Ectodermal cell (in vitro differentiated cells): ENCODE measurements at regions not wholly inside any gene's neighbourhood (a gene's known extent, or its start where the extent isn't known, plus 50 kb on each side); places are given as distances from the start of the nearest gene placed in this dataset.

ENCODE experiments used
- H3K27ac ChIP-seq: 2 replicates; pipeline ENCODE4 v1.7.0; 2013; ENCODE audit warnings: mild to moderate bottlenecking, low read depth, low read length; ENCODE audit not compliant: insufficient read depth, poor library complexity, severe bottlenecking
- H3K27me3 ChIP-seq: 2 replicates; pipeline ENCODE4 v1.7.0; 2013; ENCODE audit warnings: mild to moderate bottlenecking, low read length; ENCODE audit not compliant: insufficient read depth, control insufficient read depth, poor library complexity, severe bottlenecking
- H3K36me3 ChIP-seq: one replicate; pipeline ENCODE4 v1.7.0; 2013; ENCODE audit warnings: low read length; ENCODE audit not compliant: control insufficient read depth, insufficient read depth
- H3K4me1 ChIP-seq: one replicate; pipeline ENCODE4 v1.7.0; 2013; ENCODE audit warnings: low read length; ENCODE audit not compliant: control insufficient read depth, insufficient read depth
- H3K4me3 ChIP-seq: 2 replicates; pipeline ENCODE4 v1.7.0; 2013; ENCODE audit warnings: low read depth, low read length, control low read depth; ENCODE audit not compliant: insufficient read depth
- H3K9me3 ChIP-seq: 2 replicates; pipeline ENCODE4 v1.7.0; 2013; ENCODE audit warnings: mild to moderate bottlenecking, low read length, moderate library complexity; ENCODE audit not compliant: control insufficient read depth
- WGBS, 2 experiments: methylation state at CpG; one replicate each; pipeline ENCODE4 v1.1.7; 2013; ENCODE audit warnings: missing lambda C conversion rate in 2 of 2; 5-methylcytosine and 5-hydroxymethylcytosine counted together

DNA sequence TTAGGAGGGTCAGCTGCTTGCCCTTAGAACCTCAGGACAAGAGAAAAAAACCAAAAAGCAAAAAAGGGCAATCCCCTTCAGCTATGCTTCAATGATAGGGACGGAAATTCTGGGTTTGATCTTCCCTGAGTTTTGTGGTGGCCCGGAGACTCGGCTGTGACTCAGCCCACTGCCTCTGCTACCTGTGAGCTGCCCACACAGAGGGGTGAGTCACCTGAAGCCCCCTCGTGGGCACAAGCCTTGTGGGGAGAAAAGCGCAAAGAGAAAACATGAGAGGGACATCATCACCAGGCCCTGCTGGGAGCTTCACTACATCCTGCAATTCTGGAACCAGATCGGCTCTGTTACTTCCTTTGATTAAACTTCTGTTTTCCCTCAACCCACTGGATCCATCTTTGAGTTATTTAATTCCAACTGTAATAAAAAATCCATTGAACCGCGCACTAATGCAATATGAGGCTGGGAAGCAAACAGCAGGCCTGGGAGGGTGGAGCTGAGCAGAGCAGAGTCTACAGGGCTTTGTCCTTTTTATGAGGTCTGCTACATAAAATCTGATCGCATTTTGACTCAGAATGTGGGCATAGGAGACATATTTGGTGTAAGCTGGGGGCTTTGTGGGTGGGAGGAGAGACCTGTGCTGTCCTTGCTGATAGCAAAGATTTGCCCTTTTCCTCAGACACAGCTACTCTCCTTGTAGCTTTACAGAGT is 58.7 kb upstream of the STUM start:
- no peaks in the 10 kb centered on the region for H3K9me3 ChIP-seq
- H3K27ac ChIP-seq, result no peak overlapping the region
- whole genome bisulfite sequencing, 2 experiments, result 90 to 91% methylated on average over 9 of the region's 9 CpGs
- no peaks in the 10 kb centered on the region for H3K4me1 ChIP-seq
- no peaks in the 10 kb centered on the region for H3K27me3 ChIP-seq
- H3K4me3 ChIP-seq, result no peak overlapping the region
- no peaks in the 10 kb centered on the region for H3K36me3 ChIP-seq

DNA sequence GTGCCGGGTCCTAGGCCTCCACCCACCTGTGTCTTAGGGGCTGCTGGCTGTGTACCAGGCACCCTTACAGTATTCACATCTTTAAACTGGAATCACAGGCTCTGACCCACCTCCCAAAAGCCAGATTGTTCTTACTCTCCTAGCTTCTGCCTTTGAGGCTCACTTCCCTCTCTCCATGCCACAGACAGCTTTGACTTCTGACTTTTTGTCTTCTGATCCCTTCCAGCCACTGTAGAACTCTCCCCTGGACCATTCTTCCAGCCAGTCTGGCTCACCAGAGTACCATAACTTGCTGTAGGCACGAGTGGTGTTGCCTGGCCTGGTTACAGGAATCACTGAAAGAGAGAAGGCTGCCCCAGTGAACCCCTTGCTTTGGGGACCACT is 58.1 kb upstream of the STUM start:
- H3K9me3 ChIP-seq, result no peaks in the 10 kb centered on the region
- no peaks in the 10 kb centered on the region for H3K4me1 ChIP-seq
- H3K36me3 ChIP-seq, result no peaks in the 10 kb centered on the region
- H3K4me3 ChIP-seq, result no peak overlapping the region
- WGBS, 2 experiments, result 85 to 91% methylated on average over 2 of the region's 2 CpGs
- no peak overlapping the region for H3K27ac ChIP-seq
- no peaks in the 10 kb centered on the region for H3K27me3 ChIP-seq

DNA sequence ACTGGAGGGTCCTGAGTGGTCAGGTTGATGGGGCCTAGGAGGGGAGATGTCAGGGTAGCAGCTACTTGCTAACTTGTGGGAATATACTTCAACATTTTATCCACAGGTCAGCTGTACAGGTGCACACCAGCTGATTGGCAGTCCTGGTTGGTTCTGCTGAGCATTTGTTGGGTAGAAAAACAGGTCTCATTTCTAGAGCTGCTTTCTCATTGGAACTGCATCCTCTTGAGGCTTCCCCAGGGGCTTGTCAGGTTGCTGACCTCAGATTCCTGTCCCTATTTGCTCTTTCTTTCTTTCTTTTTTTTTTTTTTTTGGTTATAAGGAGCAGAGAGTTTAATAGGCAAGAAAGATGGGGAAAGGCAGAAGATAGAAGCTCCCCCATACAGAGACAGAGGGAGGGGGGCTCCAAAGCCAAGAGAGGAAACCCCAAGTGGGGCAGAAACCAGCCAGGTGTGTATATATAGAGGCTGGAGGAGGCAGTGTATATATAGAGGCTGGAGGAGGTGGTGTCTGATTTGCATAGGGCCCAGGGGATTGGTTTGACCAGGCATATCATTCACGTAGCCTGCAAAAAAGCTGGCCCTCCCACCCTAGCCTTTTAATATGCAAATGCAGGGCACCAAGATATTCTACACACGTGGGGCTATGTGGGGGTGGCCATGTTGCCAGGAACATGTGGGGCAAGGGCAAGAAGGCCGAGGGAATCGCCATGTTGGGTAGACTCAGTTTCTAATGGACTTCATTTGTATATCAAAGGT is 57.3 kb upstream of the STUM start:
- Histone ChIP-seq H3K27ac (no peak overlapping the region), H3K4me3 (no peak overlapping the region), H3K9me3 (no peaks in the 10 kb centered on the region), H3K4me1 (no peaks in the 10 kb centered on the region), H3K36me3 (no peaks in the 10 kb centered on the region), H3K27me3 (no peaks in the 10 kb centered on the region)
- WGBS, 2 experiments, result 59 to 67% methylated on average over 4 of the region's 4 CpGs

DNA sequence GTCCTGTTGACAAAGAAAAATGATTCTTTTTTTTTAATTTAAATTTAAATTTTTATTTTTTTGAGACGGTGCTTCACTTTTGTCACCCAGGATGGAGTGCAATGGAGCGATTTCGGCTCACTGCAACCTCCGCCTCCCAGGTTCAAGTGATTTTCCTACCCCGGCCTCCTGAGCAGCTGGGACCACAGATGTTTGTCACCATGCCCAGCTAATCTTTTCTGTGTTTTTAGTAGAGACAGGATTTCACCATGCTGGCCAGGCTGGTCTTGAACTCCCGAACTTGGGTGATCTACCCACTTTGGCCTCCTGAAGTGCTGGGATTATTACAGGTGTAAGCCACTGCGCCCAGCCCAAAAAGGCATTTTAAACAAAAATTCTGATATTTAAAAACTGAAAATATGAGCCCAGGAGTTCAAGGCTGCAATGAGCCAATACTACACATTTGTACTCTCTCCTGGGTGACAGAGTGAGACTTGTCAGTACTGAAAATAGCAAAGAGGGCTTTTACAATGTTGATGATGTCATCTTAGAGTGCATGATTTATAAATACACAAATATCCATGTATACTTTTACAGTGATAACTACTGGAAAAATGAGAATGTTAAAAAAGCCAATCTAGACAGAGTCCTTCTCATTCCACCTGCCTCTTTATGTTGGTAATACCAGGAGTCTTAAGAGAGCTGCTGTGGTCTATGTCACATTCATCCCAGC is 56.0 kb upstream of the STUM start:
- Histone ChIP-seq H3K9me3 (no peaks in the 10 kb centered on the region), H3K4me3 (no peak overlapping the region), H3K36me3 (no peaks in the 10 kb centered on the region), H3K27ac (no peak overlapping the region), H3K27me3 (no peaks in the 10 kb centered on the region), H3K4me1 (no peaks in the 10 kb centered on the region)
- 94 to 95% methylated on average over 7 of the region's 7 CpGs for WGBS, 2 experiments

DNA sequence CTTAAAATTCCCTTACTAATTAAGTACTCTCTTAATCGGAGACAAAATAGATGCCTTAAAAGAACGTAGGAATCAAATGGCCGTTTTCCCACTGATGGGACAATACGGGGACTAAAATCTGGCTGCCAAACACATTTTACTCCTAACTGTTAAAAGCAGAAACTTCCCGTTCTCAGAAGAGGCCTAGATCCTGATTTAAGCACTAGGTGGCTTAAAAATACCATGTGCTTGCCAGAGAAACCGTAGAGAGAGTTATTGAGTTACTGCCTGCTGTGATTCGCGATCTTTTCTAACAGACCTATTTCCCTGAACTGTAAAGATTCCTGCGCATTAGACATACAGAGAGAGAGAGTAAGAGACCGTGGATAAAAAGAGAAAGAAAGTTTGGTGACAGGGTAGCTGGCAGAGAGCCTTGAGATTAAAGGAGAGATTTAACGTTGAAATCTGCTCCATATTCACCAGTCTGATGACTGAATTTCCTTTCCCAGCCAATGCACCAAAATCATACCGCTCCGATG is 54.4 kb upstream of the STUM start:
- 89% methylated on average over 13 of the region's 13 CpGs for WGBS, 2 experiments
- H3K4me3 ChIP-seq, result no peak overlapping the region
- no peak overlapping the region for H3K27ac ChIP-seq
- H3K36me3 ChIP-seq, result no peaks in the 10 kb centered on the region
- H3K4me1 ChIP-seq, result no peaks in the 10 kb centered on the region
- no peaks in the 10 kb centered on the region for H3K9me3 ChIP-seq
- no peaks in the 10 kb centered on the region for H3K27me3 ChIP-seq

DNA sequence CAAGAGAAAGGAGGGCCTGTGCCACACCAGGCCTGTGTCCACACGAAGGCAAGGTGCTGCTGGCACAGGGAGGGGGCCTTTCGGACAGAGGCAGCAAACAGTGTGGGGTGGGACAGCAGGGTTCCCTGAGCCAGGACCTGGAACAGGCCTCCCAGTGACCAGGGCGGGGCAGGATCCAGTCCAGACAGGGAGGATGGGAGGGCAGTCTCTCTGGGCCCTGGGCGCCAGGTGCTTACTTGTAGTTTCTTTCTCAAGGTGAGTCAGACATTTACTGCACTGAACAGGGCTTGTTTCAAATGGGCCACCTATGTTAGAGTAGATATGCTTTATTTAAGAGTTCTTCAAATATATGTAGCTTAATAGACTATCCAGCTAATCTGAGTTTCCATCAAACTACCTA is 52.8 kb upstream of the STUM start:
- H3K27ac ChIP-seq, result no peak overlapping the region
- H3K36me3 ChIP-seq, result no peaks in the 10 kb centered on the region
- WGBS, 2 experiments, result 78 to 85% methylated on average over 4 of the region's 4 CpGs
- H3K9me3 ChIP-seq, result no peaks in the 10 kb centered on the region
- H3K4me3 ChIP-seq, result no peak overlapping the region
- H3K27me3 ChIP-seq, result no peaks in the 10 kb centered on the region
- H3K4me1 ChIP-seq, result no peaks in the 10 kb centered on the region

DNA sequence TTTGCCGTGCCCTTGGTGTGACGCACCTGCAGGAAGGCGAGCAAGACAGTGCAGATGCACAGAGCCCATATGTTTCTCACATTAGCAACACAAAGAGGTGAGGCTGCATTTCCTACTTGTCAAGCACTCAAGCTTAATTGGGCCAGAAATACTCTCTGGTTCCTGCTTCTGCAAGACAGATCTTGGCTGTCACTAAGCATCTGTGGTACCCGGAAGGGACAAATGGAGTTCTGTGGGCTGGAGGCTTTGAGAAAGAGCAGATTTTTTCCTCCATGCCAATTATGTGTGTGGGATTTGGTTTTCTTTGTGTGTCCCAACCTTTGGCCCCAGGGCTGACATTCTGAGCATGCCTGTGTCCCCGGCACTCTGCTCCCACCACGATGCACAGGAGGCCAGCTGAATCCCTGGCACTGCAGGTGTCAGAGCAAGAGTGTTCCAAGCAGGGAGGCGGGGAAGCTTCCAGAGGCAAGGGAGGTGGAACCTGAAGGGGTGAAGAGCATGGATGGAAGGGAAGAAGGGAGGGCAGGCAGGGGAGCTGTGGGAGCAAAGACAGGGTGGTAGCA is 52.0 kb upstream of the STUM start:
- WGBS, 2 experiments, result 63 to 64% methylated on average over 7 of the region's 7 CpGs
- H3K27ac ChIP-seq, result no peak overlapping the region
- H3K9me3 ChIP-seq, result no peaks in the 10 kb centered on the region
- no peaks in the 10 kb centered on the region for H3K27me3 ChIP-seq
- no peak overlapping the region for H3K4me3 ChIP-seq
- no peaks in the 10 kb centered on the region for H3K4me1 ChIP-seq
- H3K36me3 ChIP-seq, result no peaks in the 10 kb centered on the region

DNA sequence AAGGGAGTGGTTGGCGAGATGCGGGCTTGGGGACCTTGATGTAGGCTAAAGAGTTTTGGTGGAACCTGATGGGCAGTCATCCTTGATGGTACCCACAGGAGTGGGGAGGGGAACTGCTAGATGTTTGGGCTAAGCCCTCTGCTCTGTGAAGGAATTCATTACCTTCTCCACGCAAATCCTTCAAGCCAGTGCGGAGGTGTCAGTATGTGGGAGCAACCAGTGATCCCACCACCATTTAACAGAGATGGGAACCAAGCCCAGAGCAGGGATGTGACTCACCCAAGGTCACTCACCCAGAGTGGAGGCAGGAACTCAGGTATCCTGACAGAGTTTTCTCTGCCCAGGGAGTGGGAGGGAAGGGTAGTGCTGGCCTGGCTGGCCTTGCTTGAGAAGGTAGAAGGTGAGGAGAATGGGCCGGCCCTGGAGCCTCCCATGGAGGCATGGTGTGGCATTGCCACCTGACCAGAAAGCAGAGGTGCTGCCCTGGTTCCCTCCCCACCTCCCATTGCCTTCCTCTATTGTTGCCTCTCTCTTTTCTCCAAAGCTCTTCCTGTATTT is 51.2 kb upstream of the STUM start:
- Histone ChIP-seq H3K4me1 (no peaks in the 10 kb centered on the region), H3K9me3 (no peaks in the 10 kb centered on the region), H3K27ac (no peak overlapping the region), H3K27me3 (no peaks in the 10 kb centered on the region), H3K36me3 (no peaks in the 10 kb centered on the region), H3K4me3 (no peak overlapping the region)
- WGBS, 2 experiments, result 93 to 97% methylated on average over 5 of the region's 5 CpGs

DNA sequence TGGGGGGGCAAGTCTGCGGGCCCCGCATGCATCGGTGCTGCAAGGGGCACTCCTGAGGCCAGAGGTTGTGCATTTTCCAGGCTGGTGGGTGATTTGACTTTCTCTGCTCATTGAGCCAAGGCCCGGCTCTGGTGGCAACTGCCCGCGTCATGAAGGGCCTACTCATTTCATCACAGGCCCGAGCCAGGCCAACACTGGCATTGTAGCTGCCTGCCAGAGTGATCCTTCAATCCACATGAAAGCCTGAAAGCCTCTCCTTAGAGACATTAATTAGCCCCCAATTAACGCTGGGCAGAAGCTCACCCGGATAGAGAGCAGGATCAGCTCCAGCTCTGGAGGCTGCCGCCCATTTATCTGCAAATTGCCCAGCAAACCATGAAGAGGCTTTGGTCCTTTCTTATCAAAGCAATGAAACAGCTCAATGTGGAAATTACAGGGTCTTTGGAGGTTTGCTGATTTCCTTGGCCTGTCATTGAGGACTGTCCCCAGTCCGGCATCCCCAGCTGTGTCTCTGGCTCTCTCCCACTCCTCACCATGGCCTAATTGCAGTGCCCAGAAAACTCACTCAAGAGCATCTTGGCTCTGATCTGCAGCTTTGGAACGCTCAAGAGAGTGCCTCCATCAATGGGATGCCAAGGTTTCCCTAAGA is 50.4 kb upstream of the STUM start:
- 89 to 90% methylated on average over 12 of the region's 12 CpGs for WGBS, 2 experiments
- no peaks in the 10 kb centered on the region for H3K4me1 ChIP-seq
- H3K9me3 ChIP-seq, result no peaks in the 10 kb centered on the region
- H3K27ac ChIP-seq, result no peak overlapping the region
- no peaks in the 10 kb centered on the region for H3K36me3 ChIP-seq
- no peaks in the 10 kb centered on the region for H3K27me3 ChIP-seq
- no peak overlapping the region for H3K4me3 ChIP-seq
